ENCODE measurements at regions not wholly inside any gene's neighbourhood (a gene's known extent, or its start where the extent isn't known, plus 50 kb on each side); places are given as distances from the start of the nearest gene placed in this dataset.
A peak's percentile ranks its signal among the peaks of the same experiment; 100 is the strongest.

GRCh38 chr16:79329967-79330366, 270.6 kb downstream of the MAF start:
- no peaks in the 10 kb centered on the region for H3K9me3 Mint-ChIP-seq
- CTCF ChIA-PET = interaction anchor here (0.5 kb wide), 1 partner anchor 23 kb away, joined by 3 read pairs; no protein-coding TSS in a partner anchor
- DNase-seq = no peak
- no peak overlapping the region for H3K27ac Mint-ChIP-seq
- peaks cover 10% of the 10 kb centered on the region for H3K4me1 Mint-ChIP-seq (ENCODE audit: low read depth)
- intact Hi-C loops (cut with micrococcal nuclease) = no loop called here
- no peaks in the 10 kb centered on the region for H3K36me3 Mint-ChIP-seq (ENCODE audit: low read depth)
- peaks cover 16% of the 10 kb centered on the region for H3K27me3 Mint-ChIP-seq (ENCODE audit: low read depth)
- H3K4me3 Mint-ChIP-seq = no peak overlapping the region

GRCh38 chr16:79329166-79329521, 271.4 kb downstream of the MAF start:
- DNase-seq = no peak
- Mint-ChIP-seq H3K4me1 (ENCODE audit: low read depth) (peaks cover 11% of the 10 kb centered on the region), H3K9me3 (no peaks in the 10 kb centered on the region), H3K4me3 (no peak overlapping the region), H3K27ac (no peak overlapping the region), H3K27me3 (ENCODE audit: low read depth) (peaks cover 18% of the 10 kb centered on the region), H3K36me3 (ENCODE audit: low read depth) (no peaks in the 10 kb centered on the region)
- intact Hi-C loops (cut with micrococcal nuclease) = no loop called here
- CTCF ChIA-PET = no interaction called here

- no peak overlapping the region for H3K27ac Mint-ChIP-seq
- no peaks in the 10 kb centered on the region for H3K9me3 Mint-ChIP-seq
- no peaks in the 10 kb centered on the region for H3K36me3 Mint-ChIP-seq (ENCODE audit: low read depth)
- CTCF ChIA-PET = no interaction called here
- H3K4me1 Mint-ChIP-seq (ENCODE audit: low read depth) = peaks cover 11% of the 10 kb centered on the region
- DNase-seq = no peak
- peaks cover 20% of the 10 kb centered on the region for H3K27me3 Mint-ChIP-seq (ENCODE audit: low read depth)
- intact Hi-C loops (cut with micrococcal nuclease) = no loop called here
- H3K4me3 Mint-ChIP-seq = no peak overlapping the region
These were observed 272.0 kb downstream of the MAF start for GRCh38 chr16:79328402-79329165.

GRCh38 chr16:79327836-79328235, 272.7 kb downstream of the MAF start:
- Mint-ChIP-seq H3K27ac (no peak overlapping the region), H3K4me3 (no peak overlapping the region), H3K4me1 (ENCODE audit: low read depth) (peaks cover 11% of the 10 kb centered on the region), H3K9me3 (no peaks in the 10 kb centered on the region), H3K36me3 (ENCODE audit: low read depth) (no peaks in the 10 kb centered on the region), H3K27me3 (ENCODE audit: low read depth) (peaks cover 26% of the 10 kb centered on the region)
- DNase-seq = no peak
- CTCF ChIA-PET = interaction anchor here (0.6 kb wide), 1 partner anchor 13 kb away, joined by 3 read pairs; no protein-coding TSS in a partner anchor
- intact Hi-C loops (cut with micrococcal nuclease) = no loop called here

- Mint-ChIP-seq H3K4me3 (no peak overlapping the region), H3K4me1 (ENCODE audit: low read depth) (peaks cover 11% of the 10 kb centered on the region), H3K9me3 (no peaks in the 10 kb centered on the region), H3K27me3 (ENCODE audit: low read depth) (peaks cover 28% of the 10 kb centered on the region), H3K27ac (no peak overlapping the region), H3K36me3 (ENCODE audit: low read depth) (no peaks in the 10 kb centered on the region)
- no peak for DNase-seq
- intact Hi-C loops (cut with micrococcal nuclease) = no loop called here
- CTCF ChIA-PET = no interaction called here
These were observed 274.0 kb downstream of the MAF start for GRCh38 chr16:79326549-79326948.

GRCh38 chr16:79325226-79325945, 275.2 kb downstream of the MAF start:
- Mint-ChIP-seq H3K4me1 (ENCODE audit: low read depth) (peaks cover 11% of the 10 kb centered on the region), H3K27me3 (ENCODE audit: low read depth) (peaks cover 28% of the 10 kb centered on the region), H3K36me3 (ENCODE audit: low read depth) (no peaks in the 10 kb centered on the region), H3K4me3 (no peak overlapping the region), H3K9me3 (no peaks in the 10 kb centered on the region), H3K27ac (no peak overlapping the region)
- peak; percentile 7 for DNase-seq
- intact Hi-C loops (cut with micrococcal nuclease) = no loop called here
- CTCF ChIA-PET = no interaction called here

GRCh38 chr16:79320956-79321355, 279.6 kb downstream of the MAF start:
- Mint-ChIP-seq H3K27ac (no peak overlapping the region), H3K27me3 (ENCODE audit: low read depth) (peaks cover 28% of the 10 kb centered on the region), H3K9me3 (no peaks in the 10 kb centered on the region), H3K4me3 (no peak overlapping the region), H3K4me1 (ENCODE audit: low read depth) (peaks cover 22% of the 10 kb centered on the region), H3K36me3 (ENCODE audit: low read depth) (no peaks in the 10 kb centered on the region)
- intact Hi-C loops (cut with micrococcal nuclease) = no loop called here
- DNase-seq = no peak
- CTCF ChIA-PET = no interaction called here

GRCh38 chr16:79318143-79318899, 282.2 kb downstream of the MAF start:
- H3K36me3 Mint-ChIP-seq (ENCODE audit: low read depth) = no peaks in the 10 kb centered on the region
- CTCF ChIA-PET = no interaction called here
- H3K27ac Mint-ChIP-seq = no peak overlapping the region
- peaks cover 15% of the 10 kb centered on the region for H3K4me1 Mint-ChIP-seq (ENCODE audit: low read depth)
- no peaks in the 10 kb centered on the region for H3K9me3 Mint-ChIP-seq
- H3K27me3 Mint-ChIP-seq (ENCODE audit: low read depth) = peaks cover 22% of the 10 kb centered on the region
- H3K4me3 Mint-ChIP-seq = no peak overlapping the region
- intact Hi-C loops (cut with micrococcal nuclease) = no loop called here
- no peak for DNase-seq

- CTCF ChIA-PET = no interaction called here
- peaks cover 15% of the 10 kb centered on the region for H3K4me1 Mint-ChIP-seq (ENCODE audit: low read depth)
- no peaks in the 10 kb centered on the region for H3K36me3 Mint-ChIP-seq (ENCODE audit: low read depth)
- no peaks in the 10 kb centered on the region for H3K9me3 Mint-ChIP-seq
- no peak for DNase-seq
- H3K27ac Mint-ChIP-seq = no peak overlapping the region
- H3K4me3 Mint-ChIP-seq = no peak overlapping the region
- peaks cover 20% of the 10 kb centered on the region for H3K27me3 Mint-ChIP-seq (ENCODE audit: low read depth)
- intact Hi-C loops (cut with micrococcal nuclease) = loop anchor here (2.0 kb wide), 1 partner anchor 35 kb away; no protein-coding TSS in a partner anchor
These were observed 283.0 kb downstream of the MAF start for GRCh38 chr16:79317521-79317920.

- no peaks in the 10 kb centered on the region for H3K9me3 Mint-ChIP-seq
- H3K27ac Mint-ChIP-seq = no peak overlapping the region
- H3K36me3 Mint-ChIP-seq (ENCODE audit: low read depth) = no peaks in the 10 kb centered on the region
- intact Hi-C loops (cut with micrococcal nuclease) = loop anchor here (2.0 kb wide), 1 partner anchor 34 kb away; no protein-coding TSS in a partner anchor
- DNase-seq = no peak
- peaks cover 18% of the 10 kb centered on the region for H3K27me3 Mint-ChIP-seq (ENCODE audit: low read depth)
- H3K4me1 Mint-ChIP-seq (ENCODE audit: low read depth) = peaks cover 15% of the 10 kb centered on the region
- CTCF ChIA-PET = no interaction called here
- H3K4me3 Mint-ChIP-seq = no peak overlapping the region
These were observed 283.5 kb downstream of the MAF start for GRCh38 chr16:79317026-79317425.

GRCh38 chr16:79316004-79316458, 284.5 kb downstream of the MAF start:
- peak; percentile 69 for DNase-seq
- CTCF ChIA-PET = interaction anchor here (1.2 kb wide), 1 partner anchor 282 kb away, joined by 3 read pairs; no protein-coding TSS in a partner anchor
- intact Hi-C loops (cut with micrococcal nuclease) = loop anchor here (1.0 to 2.0 kb wide), 3 partner anchors 33 to 47 kb away; no protein-coding TSS in a partner anchor

GRCh38 chr16:79312502-79312901, 288.0 kb downstream of the MAF start:
- Mint-ChIP-seq H3K9me3 (no peaks in the 10 kb centered on the region), H3K36me3 (ENCODE audit: low read depth) (no peaks in the 10 kb centered on the region), H3K27ac (no peak overlapping the region), H3K4me3 (no peak overlapping the region), H3K27me3 (ENCODE audit: low read depth) (peaks cover 13% of the 10 kb centered on the region), H3K4me1 (ENCODE audit: low read depth) (peaks cover 21% of the 10 kb centered on the region)
- CTCF ChIA-PET = no interaction called here
- intact Hi-C loops (cut with micrococcal nuclease) = no loop called here
- no peak for DNase-seq

More at GRCh38 chr16:79316004-79316458, 284.5 kb downstream of the MAF start:
- H3K27me3 Mint-ChIP-seq (ENCODE audit: low read depth) = peaks cover 21% of the 10 kb centered on the region
- H3K4me1 Mint-ChIP-seq (ENCODE audit: low read depth) = peaks cover 15% of the 10 kb centered on the region
- H3K36me3 Mint-ChIP-seq (ENCODE audit: low read depth) = no peaks in the 10 kb centered on the region
- H3K9me3 Mint-ChIP-seq = no peaks in the 10 kb centered on the region
- no peak overlapping the region for H3K4me3 Mint-ChIP-seq
- peak overlapping the region; percentile 25 for H3K27ac Mint-ChIP-seq

Measured in activated naive CD4-positive, alpha-beta T cell treated with anti-CD3 and anti-CD28 coated beads for 36 hours (primary cell).